HG02571 (cell line): ENCODE measurements at regions not wholly inside any gene's neighbourhood (a gene's known extent, or its start where the extent isn't known, plus 50 kb on each side); places are given as distances from the start of the nearest gene placed in this dataset.

Experiments used
- ATAC-seq: cut with Tn5 transposase; IDR thresholded peaks from one replicate; pipeline ENCODE4 v1.9.1; 2021; ENCODE audit warnings: mild to moderate bottlenecking, moderate library complexity; ENCODE audit not compliant: unreplicated experiment

DNA sequence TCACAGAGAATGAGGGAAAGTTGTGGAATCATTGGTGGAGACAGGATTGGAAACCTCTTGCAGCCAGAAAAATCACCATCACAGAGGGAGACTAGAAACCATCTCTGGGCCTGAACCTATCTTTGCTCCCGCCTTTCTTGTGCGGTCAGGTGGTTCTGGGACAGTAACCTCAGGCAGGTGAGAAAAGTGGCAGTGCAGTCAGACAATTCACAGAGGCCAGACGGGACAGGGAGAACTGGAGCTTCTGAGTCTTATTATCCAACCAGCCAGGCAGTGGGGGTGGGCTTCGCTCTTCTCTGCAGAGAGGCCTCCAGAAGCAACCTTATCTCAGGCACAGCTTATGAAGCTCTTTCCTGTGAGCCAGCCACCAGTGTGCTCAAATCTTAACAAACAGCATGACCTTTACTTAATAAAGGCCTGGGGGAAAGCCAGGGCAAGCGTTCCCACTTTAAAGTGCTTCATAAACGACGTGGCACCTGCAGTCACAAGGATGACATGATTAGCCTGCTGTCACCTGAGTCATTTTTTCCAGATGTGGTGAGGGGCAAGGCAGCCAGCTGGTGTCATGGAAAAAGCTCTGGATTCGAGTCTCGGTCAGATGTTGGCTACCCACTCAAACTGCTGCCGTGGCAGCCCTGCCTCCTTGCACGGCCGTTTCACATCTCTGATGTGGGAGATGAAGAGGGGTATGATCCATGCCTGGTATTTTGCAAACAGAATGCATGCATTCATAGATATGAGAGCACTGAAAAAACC lies 109.7 kb downstream of the B3GNT2 start:
- ATAC-seq, result no peak

DNA sequence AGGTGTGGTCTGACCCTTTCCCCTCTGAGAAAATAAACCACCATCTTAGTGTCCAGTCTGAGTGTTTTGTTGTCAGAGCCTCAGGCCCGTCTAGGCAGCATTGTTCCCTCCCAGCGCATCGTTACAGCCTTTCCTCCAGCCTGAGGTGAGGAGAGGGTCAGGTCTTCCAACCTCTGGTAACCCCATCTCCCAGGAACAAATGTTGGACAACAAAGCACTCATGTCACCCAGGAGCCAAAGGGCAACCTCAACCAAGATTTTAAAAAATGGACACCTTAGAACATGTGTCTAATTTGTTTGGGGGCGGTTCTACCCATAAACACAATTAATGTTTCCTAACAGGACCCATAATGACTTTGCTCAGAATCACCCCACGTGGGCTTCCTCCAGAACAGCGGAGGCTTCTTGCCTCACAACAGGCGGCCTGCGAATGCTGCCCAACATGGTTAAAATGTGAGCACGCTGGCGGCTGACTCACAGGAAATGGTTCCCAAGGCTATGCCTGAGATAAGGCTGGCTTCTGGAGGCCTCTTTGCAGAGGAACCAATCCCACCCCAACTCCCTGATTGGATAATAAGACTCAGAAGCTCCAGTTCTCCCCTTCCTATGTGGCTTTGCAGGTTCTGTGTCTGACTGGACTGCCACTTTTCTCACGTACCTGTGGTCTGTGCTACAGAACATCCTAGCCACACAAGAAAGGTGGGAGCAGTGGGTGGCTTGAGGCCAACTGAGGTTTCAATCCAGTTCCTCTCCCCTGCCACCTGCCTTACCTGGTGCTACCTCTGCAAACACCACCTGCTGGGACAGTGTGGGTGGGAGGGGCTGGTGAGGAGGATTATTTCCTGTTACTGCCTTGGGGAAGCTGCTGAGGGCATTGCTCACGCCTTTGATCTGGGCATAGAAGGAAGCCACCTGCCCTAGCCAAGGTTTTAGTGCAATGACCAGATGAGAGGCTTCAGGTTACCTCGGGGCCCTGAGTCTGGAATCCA lies 108.8 kb downstream of the B3GNT2 start:
- no peak for ATAC-seq

DNA sequence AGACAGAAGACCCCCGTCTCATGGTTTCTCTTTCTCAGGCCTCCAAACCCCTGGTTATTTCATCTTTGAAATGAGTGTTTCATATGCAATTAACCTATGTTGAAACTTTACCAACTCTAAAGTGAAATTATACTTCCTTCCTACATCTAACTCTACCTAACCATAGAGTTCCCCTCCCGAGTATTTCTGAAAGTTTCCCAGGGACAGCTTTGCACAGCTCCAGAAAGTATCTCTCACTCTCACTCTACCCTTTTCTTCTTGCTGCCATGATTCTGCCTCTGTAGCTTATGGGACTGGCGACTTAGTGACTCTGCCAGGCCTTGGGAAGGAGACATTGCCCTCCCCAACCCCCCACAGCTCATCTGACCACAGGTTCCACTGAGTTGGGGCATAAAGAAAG lies 107.9 kb downstream of the B3GNT2 start:
- no peak for ATAC-seq

DNA sequence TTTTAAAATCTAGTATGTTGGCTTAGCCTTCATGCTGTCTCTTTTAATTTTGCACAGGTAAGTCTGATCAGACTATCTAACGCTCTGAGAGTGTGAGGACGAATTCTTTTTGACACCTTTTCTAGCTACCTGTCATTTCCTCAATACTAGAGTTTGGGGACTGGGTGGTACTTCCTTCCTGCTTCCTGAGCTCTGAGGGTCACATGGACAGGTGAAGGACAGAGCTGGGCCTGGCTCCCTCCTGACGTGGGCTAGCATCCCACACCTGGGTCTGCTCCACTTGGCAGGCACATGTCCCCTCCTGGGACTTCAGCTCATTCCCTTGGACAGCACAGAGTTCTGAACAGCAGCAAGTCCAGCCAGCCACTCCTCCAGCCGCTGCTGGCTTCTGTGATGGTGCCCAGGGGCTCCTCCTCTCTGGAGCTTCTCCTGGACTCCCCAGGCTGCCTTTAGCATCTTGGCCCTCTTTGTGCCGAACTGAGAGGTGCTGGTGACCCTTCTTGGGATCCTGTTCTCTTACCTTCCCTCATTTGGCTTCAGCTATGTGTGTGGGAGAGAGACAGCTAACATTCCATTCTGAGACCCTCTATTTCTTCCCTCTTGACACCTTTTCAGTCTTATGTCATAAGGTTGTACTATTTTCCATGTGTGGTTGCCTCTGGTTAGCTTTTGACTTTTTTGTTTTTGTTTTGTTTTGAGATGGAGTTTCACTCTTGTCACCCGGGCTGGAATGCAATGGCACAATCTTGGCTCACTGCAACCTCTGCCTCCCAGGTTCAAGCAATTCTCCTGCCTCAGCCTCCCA lies 106.9 kb downstream of the B3GNT2 start:
- no peak for ATAC-seq

DNA sequence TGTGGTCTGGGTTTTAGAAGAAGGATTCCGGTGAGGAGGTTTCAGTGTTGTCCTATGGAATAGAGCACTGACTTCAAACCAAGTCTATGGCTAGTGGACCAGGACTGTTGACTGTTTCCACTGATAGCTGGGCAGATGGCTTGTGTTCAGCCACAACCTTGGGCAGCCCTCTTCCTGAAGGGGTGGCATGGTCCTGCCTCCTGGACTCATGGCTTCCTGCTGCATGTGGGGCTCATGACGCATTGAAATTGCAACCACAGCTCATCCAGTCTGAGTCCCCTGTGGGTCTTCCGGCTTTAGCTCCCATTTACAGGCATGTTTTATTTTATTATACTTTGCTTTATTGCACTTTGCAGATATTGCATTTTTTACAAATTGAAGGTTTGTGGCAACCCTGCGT lies 105.0 kb downstream of the B3GNT2 start:
- no peak for ATAC-seq

DNA sequence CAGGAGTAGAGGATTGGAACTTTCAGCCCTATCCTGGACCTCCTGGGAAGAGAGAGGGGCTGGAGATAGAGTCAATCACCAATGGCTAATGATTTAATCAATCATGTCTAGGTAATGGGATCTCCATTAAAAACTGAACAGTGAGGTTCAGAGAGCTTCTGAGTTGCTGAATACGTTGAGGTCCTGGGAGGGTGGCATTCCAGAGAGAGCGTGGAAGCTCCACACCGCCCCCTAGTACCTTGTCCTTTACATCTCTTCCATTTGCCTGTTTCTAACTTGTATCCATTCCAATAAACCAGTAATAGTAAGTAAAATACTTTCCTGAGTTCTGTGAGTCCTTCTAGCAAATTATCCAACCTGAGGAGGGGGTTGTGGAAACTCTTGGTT lies 101.7 kb downstream of the B3GNT2 start:
- ATAC-seq, result no peak

DNA sequence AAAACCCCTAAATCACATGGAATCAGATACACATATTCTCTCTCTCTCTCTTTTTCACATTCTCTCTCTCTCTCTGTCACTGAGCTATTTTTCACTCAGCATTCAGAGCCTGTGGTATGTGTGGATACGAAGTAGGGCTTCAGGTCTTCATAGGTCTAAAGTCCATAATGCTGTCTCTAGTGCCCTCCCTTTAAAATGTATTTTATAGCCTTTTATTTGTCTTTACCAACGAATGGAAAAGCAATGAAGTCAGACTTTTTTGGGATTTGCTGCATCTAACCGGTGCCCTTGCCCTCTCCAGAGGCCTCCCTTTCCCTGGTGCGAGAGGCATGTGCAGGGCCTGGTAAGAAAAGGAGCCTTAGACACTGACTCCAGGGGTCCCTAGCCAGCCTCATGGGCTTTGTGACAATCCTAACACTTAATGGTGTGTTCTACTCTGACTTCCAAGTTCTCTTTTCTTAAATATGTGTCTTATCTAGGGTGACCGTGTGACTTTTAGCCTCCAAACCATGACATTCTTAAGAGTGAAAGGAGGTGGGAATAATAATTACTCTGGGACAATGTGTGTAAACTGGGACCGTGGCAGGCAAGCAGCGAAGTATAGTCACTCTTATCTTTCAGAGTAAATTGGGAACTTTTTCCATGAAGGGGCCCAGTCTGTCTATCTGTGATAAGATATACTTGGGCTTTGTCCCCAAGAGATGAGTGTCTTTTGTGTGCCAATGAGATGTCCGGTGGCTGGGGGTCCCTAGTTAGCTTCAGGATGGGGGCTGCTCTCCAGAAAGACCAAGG lies 101.1 kb downstream of the B3GNT2 start:
- no peak for ATAC-seq

DNA sequence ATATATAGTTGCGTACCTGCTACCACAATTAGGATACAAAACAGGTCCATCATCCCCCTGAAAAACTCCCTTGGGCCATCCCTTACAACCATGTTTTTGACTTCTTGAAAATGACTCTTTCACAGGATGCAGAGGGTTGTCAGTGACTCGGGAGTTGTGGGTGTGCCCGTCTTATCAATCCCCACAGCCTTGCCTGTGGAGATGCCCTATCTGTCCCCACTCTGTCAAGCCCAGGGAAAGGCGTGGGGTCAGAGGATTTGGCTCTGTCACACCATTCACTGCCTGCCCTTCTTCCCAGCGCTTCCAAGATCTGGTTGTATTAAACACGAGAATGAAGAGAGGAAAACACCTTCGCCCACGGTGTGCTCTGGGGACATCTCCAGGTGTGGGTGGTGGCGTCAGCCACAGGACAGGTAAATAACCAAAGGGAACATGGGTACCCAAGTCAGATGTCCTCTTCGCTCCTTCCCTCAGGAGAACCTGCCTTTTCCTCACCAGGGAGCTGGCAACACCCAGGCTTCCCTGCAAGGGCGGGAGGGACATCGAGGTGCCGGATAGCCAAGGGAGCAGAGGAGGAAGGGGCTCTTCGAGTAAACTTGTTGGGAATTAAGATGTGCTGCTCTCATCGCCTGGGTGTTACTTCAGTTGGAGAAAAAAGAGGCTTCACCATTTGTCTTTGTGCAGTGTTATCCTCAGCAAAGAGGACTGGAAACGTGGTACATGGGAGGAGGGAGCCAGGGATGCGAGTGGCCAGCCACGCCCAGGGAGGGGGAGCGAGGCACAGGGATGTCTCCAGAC lies 100.3 kb downstream of the B3GNT2 start:
- no peak for ATAC-seq

DNA sequence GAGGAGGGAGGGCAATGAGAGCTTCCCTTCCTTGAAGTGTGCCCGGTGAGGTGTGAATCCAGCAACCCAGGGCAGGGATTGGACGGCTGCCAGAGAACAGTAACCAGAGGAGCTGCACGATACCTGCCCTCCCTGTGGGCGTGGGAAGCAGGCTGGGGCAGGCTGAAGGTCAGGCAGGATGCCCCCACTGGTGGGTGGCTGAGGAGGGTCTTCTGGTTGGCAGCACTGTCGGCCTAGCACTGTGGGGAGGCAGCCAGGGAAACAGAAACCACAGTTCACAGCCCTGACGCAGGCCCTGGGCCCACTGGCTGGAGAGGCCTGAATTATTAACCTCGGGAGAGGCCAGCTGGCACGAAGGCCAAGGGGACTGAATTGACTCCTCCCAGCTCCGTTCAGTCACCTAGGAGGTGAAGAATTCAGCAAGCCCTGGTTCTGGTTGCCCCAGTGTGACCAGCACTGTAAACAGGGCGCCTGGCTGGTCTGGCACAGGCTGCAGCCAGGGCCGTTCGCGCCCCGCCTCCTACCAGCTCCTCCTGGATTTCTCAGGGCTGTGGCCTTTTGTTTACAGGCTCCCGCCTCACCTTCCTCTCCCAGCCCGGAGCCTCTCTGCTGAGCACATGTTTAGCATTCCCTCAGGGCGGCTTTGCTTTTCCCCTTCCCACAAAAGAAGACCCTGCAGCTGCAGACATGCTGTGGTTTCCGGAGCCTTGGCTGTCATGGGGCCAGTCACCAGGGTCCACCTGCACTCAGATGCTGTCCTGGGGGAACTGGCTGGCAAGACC lies 97.8 kb downstream of the B3GNT2 start:
- ATAC-seq, result no peak

DNA sequence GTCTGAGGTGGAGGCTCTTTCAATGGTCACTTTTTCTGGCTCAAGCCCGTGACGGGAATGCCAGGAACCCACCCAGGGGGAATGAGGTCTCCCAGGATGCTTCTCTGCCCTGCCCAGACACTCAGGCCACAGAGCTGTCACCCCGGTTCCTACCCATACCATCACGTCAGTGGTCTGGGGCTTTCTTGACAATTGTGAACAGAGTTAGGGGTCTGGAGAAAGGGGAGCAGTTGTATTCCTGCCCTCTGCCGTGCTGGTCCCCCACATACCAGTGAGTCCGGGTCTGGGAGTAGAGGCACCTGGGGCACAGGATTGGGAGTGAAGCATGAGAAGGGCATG lies 97.2 kb downstream of the B3GNT2 start:
- no peak for ATAC-seq

DNA sequence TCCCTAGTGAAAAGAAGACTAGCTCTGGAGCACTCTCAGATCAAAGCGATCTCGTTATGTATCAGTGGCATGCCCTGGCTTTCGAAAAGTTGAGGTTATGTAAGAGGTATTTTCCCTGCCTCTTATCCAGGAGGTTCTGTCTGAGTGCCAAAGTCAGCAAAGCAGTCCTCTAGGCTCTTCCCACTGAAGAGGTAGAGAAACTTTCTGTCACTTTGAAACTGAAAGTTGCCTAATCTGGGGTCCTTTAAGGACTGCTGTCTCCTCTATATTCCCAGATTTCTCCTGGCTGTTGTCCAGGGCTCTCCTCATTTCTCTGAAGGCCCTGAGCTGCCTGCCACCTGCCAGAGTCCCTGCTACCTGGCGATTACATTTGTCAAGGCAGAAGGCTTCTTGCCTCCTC lies 96.3 kb downstream of the B3GNT2 start:
- no peak for ATAC-seq

DNA sequence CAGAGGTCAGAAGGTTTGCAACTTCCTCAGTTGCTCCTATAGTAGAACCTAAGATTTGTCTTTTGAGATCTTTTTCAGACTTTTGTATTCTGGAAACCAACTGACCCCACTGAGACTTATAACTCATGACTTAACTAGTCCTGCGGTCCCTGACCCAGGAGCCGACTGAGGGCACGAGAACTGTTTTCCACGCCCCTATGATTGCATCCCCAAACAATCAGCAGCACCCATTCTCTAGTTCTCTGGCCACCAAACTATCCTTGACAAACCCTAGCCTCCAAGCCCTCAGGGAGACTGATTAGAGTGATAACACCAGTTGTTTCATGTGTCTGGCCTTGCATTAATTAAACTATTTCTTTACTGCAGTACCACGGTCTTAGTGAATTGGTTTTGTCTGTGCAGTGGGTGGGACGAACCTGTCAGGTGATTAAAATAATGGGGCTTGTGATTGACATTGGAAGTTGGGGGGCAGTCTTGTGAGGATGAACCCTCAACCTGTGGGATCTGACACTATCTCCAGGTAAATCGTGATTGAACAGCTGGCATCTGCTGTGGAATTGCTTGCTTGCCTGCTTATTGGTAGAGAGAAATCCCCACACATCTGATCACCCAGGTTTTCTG lies 95.7 kb downstream of the B3GNT2 start:
- no peak for ATAC-seq

DNA sequence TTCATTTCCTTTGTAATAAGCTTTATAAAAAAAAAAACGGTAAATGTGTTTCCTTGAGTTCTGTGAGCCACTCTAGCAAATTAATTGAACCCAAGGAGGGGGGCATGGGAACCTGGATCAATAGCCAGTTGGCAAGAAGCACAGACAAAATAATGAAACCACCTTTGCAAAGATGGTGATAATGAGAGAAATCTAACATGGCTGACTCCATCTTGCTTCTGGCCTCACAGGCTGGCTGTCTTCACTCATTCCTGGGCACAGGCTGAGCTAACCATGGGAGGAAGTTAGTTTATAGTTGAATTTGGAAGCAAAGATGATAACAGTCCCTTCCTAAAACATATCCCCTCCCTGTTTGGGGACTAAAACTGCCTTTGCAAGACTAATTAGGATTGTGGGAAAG lies 95.1 kb downstream of the B3GNT2 start:
- ATAC-seq, result no peak

DNA sequence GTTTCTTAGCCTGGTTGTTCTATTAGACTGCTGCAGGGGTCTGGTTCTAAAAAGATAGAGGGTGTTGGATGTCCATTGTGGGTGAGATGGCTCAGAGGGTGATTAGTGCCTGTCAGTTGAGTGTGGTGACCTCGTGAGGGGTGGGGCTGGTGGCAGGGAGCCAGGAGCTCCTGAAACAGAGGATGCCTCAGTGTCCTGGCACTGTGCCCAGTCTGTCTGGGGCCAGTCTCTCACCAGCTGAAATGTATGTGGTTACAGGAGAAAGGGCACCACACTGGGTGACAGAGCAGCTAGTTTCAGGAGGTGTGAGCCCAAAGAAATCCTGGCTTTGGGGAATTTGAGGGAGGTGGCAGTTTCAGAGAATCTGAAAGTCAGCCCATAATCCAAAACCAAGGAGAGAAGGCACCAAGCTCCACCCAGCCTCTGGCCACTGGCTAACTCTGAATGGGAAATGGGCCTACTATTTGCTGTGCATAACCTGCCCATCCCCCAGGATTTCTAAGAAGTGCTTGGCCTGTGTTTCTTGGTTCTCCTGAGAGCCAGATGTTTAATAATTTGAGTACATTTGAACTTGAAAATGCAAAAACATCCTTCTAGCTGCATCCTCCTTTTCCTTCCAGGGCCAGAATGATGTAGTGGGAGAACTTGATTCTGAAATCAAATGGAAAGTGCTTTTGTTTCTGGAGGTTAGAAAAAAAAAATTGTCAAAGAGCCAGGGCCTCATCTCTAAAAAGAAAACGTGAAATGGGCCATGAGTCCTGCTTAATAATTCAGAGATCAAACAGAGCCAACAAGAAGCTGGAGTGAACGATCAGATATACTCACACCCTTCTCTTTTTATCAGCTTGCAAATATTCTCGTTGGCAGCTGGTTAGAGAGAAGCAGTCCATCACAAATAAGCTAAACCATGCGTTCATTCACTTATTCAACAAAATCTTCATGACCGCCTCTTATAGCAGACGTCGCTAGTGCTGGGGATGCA lies 92.3 kb downstream of the B3GNT2 start:
- ATAC-seq, result peak; percentile 74

DNA sequence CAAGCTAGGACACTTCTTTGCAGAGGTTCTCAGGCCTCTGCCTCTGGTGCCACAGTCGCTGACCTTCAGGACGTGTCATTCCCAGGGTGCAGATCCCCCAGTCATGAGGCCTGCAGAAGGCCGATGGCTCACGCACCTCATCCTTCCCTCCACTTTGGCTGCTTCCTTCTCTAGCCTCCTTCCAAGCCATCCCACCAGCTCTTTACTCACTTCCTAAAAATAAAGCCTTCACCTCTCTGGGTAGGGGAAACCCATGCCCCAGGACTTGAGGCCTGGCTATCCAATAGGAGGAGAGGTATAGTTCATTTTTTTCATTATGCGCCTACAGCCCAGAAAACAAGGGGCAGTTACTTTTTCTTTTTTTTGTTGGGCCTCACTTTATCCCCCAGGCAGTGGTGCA lies 91.4 kb downstream of the B3GNT2 start:
- no peak for ATAC-seq

DNA sequence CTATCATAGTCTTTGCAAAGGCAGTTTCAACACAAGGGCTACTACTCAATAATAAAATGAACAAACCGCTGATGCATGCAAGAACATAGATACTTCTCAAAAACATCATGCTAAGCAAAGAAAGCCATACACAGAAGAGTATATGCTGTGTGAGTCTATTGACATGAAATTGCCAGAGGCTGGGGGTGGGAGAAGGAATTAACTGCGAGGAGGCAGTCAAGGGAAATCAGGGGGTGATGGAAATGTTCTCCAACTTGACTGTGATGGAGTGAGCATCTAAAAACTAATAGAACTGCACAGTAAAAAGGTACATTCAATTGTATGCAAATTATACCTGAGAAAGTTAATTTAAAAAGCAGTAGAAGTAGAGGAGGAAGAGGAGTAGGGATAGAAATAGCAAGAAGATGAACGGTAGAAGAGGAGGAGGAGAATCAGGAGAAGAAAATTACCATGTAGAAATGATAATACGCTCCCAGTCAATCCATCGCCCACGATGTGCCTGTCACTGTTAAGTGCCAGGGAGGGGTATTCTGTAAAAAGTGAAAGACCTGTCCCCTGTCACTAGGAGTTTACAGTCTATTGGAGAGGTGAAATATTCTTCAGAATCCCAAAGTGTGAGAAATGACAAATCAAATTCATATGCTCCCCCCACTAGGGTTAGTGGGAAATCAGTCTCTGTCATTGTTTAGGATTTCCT lies 90.3 kb downstream of the B3GNT2 start:
- no peak for ATAC-seq

DNA sequence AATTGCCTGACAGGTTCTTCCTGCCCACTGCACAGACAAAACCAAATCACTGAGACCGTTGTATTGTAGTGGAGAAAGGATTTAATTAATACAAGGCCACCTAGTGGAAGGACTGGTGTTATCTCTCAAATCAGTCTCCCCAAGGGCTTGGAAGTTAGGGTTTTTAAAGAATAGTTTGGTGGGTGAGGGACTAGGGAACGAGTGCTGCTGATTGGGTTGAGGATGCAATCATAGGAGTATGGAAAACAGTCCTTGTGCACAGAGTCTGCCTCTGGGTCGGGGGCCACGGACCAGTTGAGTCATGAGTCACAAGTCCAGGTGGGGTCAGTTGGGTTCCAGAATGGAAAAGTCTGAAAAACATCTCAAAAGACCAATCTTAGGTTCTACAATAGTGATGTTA lies 89.1 kb downstream of the B3GNT2 start:
- ATAC-seq, result no peak
